ENCODE measurements at regions not wholly inside any gene's neighbourhood (a gene's known extent, or its start where the extent isn't known, plus 50 kb on each side); places are given as distances from the start of the nearest gene placed in this dataset.

- Histone ChIP-seq H3K27me3 (ENCODE audit: control insufficient read depth, insufficient read depth, low read length) (no peaks in the 10 kb centered on the region), H3K4me3 (ENCODE audit: low read depth, low read length) (no peak overlapping the region), H3K36me3 (ENCODE audit: control insufficient read depth, insufficient read depth, low read length) (no peaks in the 10 kb centered on the region)
- DNase-seq (ENCODE audit: low read depth) = no peak
- TF ChIP-seq CTCF (IDR thresholded peaks at IDR 0.05; ENCODE audit: insufficient read depth, low read length, poor library complexity, severe bottlenecking) = no peak
Observed at GRCh38 chr4:31054295-31054694, 334.1 kb downstream of the PCDH7 start.

GRCh38 chr4:31058656-31059055 is 338.5 kb downstream of the PCDH7 start:
- Histone ChIP-seq H3K4me3 (ENCODE audit: low read depth, low read length) (no peak overlapping the region), H3K36me3 (ENCODE audit: control insufficient read depth, insufficient read depth, low read length) (no peaks in the 10 kb centered on the region), H3K27me3 (ENCODE audit: control insufficient read depth, insufficient read depth, low read length) (no peaks in the 10 kb centered on the region)
- DNase-seq (ENCODE audit: low read depth) = no peak
- no peak for TF ChIP-seq CTCF (IDR thresholded peaks at IDR 0.05; ENCODE audit: insufficient read depth, low read length, poor library complexity, severe bottlenecking)

- no peak for TF ChIP-seq CTCF (IDR thresholded peaks at IDR 0.05; ENCODE audit: insufficient read depth, low read length, poor library complexity, severe bottlenecking)
- Histone ChIP-seq H3K36me3 (ENCODE audit: control insufficient read depth, insufficient read depth, low read length) (no peaks in the 10 kb centered on the region), H3K4me3 (ENCODE audit: low read depth, low read length) (no peak overlapping the region), H3K27me3 (ENCODE audit: control insufficient read depth, insufficient read depth, low read length) (no peaks in the 10 kb centered on the region)
- no peak for DNase-seq (ENCODE audit: low read depth)
Observed at GRCh38 chr4:31059753-31060522, 339.8 kb downstream of the PCDH7 start.

- no peak for DNase-seq (ENCODE audit: low read depth)
- Histone ChIP-seq H3K27me3 (ENCODE audit: control insufficient read depth, insufficient read depth, low read length) (no peaks in the 10 kb centered on the region), H3K36me3 (ENCODE audit: control insufficient read depth, insufficient read depth, low read length) (no peaks in the 10 kb centered on the region), H3K4me3 (ENCODE audit: low read depth, low read length) (no peak overlapping the region)
- TF ChIP-seq CTCF (IDR thresholded peaks at IDR 0.05; ENCODE audit: insufficient read depth, low read length, poor library complexity, severe bottlenecking) = no peak
Observed at GRCh38 chr4:31065086-31065485, 344.9 kb downstream of the PCDH7 start.

- Histone ChIP-seq H3K36me3 (ENCODE audit: control insufficient read depth, insufficient read depth, low read length) (no peaks in the 10 kb centered on the region), H3K4me3 (ENCODE audit: low read depth, low read length) (no peak overlapping the region), H3K27me3 (ENCODE audit: control insufficient read depth, insufficient read depth, low read length) (no peaks in the 10 kb centered on the region)
- no peak for DNase-seq (ENCODE audit: low read depth)
- no peak for TF ChIP-seq CTCF (IDR thresholded peaks at IDR 0.05; ENCODE audit: insufficient read depth, low read length, poor library complexity, severe bottlenecking)
Observed at GRCh38 chr4:31068257-31069075, 348.3 kb downstream of the PCDH7 start.

Data from kidney epithelial cell (primary cell).